Keratinocyte (primary cell): ENCODE measurements at regions not wholly inside any gene's neighbourhood (a gene's known extent, or its start where the extent isn't known, plus 50 kb on each side); places are given as distances from the start of the nearest gene placed in this dataset.

Experiments used
- DNase-seq: peaks from one replicate; pipeline ENCODE4 v3.0.0-alpha.2; 2011; ENCODE audit warnings: low read depth, missing footprints, low spot score
- FAIRE-seq: peaks from 2 replicates; lab custom pipeline; 2011; peaks lifted over from hg19 to GRCh38; lab: Jason Lieb, UNC
- H2AFZ ChIP-seq: 2 replicates; pipeline ENCODE4 v1.6.0; 2012; ENCODE audit warnings: low read length, control low read depth, inconsistent platforms; ENCODE audit not compliant: control insufficient read depth
- H3K27ac ChIP-seq: 2 replicates; pipeline ENCODE4 v1.5.1; 2011; ENCODE audit warnings: low read length; ENCODE audit not compliant: control insufficient read depth, insufficient read depth
- H3K27me3 ChIP-seq: 3 replicates; pipeline ENCODE4 v1.6.0; 2011; ENCODE audit warnings: low read length; ENCODE audit not compliant: control insufficient read depth, insufficient read depth; ENCODE audit errors: extremely low read depth
- H3K36me3 ChIP-seq, 2 experiments: 2 replicates in 1 of 2; 3 replicates in 1 of 2; pipeline ENCODE4 v1.5.1; 2011; ENCODE audit warnings: low read length in 2 of 2, mild to moderate bottlenecking in 1 of 2; ENCODE audit not compliant: control insufficient read depth in 2 of 2, insufficient read depth in 2 of 2; ENCODE audit errors: extremely low read depth in 1 of 2
- H3K4me1 ChIP-seq: 3 replicates; pipeline ENCODE4 v1.5.1; 2011; ENCODE audit warnings: low read length; ENCODE audit not compliant: control insufficient read depth, insufficient read depth; ENCODE audit errors: extremely low read depth
- H3K4me2 ChIP-seq: 3 replicates; pipeline ENCODE4 v1.6.0; 2011; ENCODE audit warnings: low read depth, low read length; ENCODE audit not compliant: control insufficient read depth, insufficient read depth; ENCODE audit errors: extremely low read depth
- H3K4me3 ChIP-seq, 3 experiments: fragments of 200-600 bp in 1 of 3; sonication (generic) in 1 of 3; 2 replicates in 2 of 3; 3 replicates in 1 of 3; pipeline ENCODE4 v1.5.1; 2011 to 2016; ENCODE audit warnings: low read length in 3 of 3, mild to moderate bottlenecking in 3 of 3, control low read depth in 2 of 3, inconsistent platforms in 1 of 3, low read depth in 1 of 3, mixed read lengths in 1 of 3, mixed run types in 1 of 3, moderate library complexity in 1 of 3; ENCODE audit not compliant: control insufficient read depth in 2 of 3, insufficient read depth in 2 of 3; ENCODE audit errors: extremely low read depth in 1 of 3
- H3K79me2 ChIP-seq: 2 replicates; pipeline ENCODE4 v1.6.0; 2012; ENCODE audit warnings: low read length; ENCODE audit not compliant: control insufficient read depth, insufficient read depth
- H3K9ac ChIP-seq: 3 replicates; pipeline ENCODE4 v1.6.0; 2011; ENCODE audit warnings: low read length; ENCODE audit not compliant: control insufficient read depth, insufficient read depth; ENCODE audit errors: extremely low read depth
- H3K9me1 ChIP-seq: 3 replicates; pipeline ENCODE4 v1.6.0; 2011; ENCODE audit warnings: low read length; ENCODE audit not compliant: control insufficient read depth, insufficient read depth; ENCODE audit errors: extremely low read depth
- H3K9me3 ChIP-seq: 2 replicates; pipeline ENCODE4 v1.5.1; 2012; ENCODE audit warnings: low read depth, low read length; ENCODE audit not compliant: control insufficient read depth
- H4K20me1 ChIP-seq: 3 replicates; pipeline ENCODE4 v1.6.0; 2011; ENCODE audit warnings: low read length; ENCODE audit not compliant: control insufficient read depth, insufficient read depth; ENCODE audit errors: extremely low read depth
- CTCF ChIP-seq, 3 experiments: IDR thresholded peaks in 1 of 3; conservative IDR thresholded peaks in 1 of 3; optimal IDR thresholded peaks in 1 of 3; 2 replicates in 2 of 3; 3 replicates in 1 of 3; pipeline versions ENCODE3 to v1.5.1; 2011; ENCODE audit warnings: low read length in 3 of 3, mild to moderate bottlenecking in 3 of 3, moderate library complexity in 2 of 3, control low read depth in 1 of 3, inconsistent platforms in 1 of 3; ENCODE audit not compliant: insufficient read depth in 2 of 3; ENCODE audit errors: extremely low read depth in 1 of 3
- EZH2 ChIP-seq: IDR thresholded peaks from one replicate; pipeline ENCODE4 v1.6.1; 2012; ENCODE audit warnings: inconsistent platforms, mild to moderate bottlenecking, low read length, moderate library complexity
- dilution Hi-C: fragments of 300-500 bp; cut with MboI; formaldehyde crosslinking; loops from one replicate; pipeline ENCODE4 v1.7.0; 2020; ENCODE audit warnings: low sequenced_read_pairs; ENCODE audit not compliant: extremely low pct_ligation_motif_present

DNA sequence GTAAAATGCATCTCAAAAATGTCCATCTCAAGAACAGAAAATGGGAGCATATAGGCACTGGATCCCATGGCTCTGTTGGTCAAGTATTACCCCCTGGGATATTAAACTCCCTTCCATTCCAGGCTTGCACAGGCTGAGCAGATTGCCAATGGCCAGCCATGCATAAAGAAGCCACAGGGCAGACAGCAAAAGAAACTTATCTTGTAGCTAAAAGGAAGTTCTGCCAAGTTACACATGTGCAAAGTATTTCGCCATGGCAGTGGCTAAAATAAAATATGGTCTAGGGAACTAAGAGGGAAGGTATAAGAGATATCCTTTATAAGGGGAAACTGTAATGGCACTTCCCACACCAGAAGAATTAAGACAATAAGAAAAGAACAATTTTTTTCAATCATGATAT, 415.6 kb upstream of the BTBD3 start:
- FAIRE-seq = no peak
- no peak overlapping the region for H3K9ac ChIP-seq
- peaks cover 21% of the 10 kb centered on the region for H3K4me1 ChIP-seq
- no peak overlapping the region for H2AFZ ChIP-seq
- dilution Hi-C loops = no loop called here
- no peaks in the 10 kb centered on the region for H3K9me1 ChIP-seq
- TF ChIP-seq CTCF (optimal IDR thresholded peaks at IDR 0.05 in 1 of 3, IDR thresholded peaks at IDR 0.05 in 1 of 3, conservative IDR thresholded peaks at IDR 0.05 in 1 of 3; ENCODE audit: extremely low read depth in 1 of 3, insufficient read depth in 2 of 3, low read length in 3 of 3) (no peak), EZH2 (no peak)
- DNase-seq = no peak
- no peaks in the 10 kb centered on the region for H3K27me3 ChIP-seq
- no peak overlapping the region for H3K4me3 ChIP-seq
- H3K36me3 ChIP-seq = no peaks in the 10 kb centered on the region
- no peaks in the 10 kb centered on the region for H3K9me3 ChIP-seq
- no peaks in the 10 kb centered on the region for H4K20me1 ChIP-seq
- H3K4me2 ChIP-seq = no peak overlapping the region
- no peak overlapping the region for H3K27ac ChIP-seq
- H3K79me2 ChIP-seq = no peaks in the 10 kb centered on the region

- Histone ChIP-seq H3K27me3 (no peaks in the 10 kb centered on the region), H3K79me2 (no peaks in the 10 kb centered on the region), H3K4me1 (peaks cover 21% of the 10 kb centered on the region), H3K27ac (no peak overlapping the region), H3K4me3 (no peak overlapping the region), H3K36me3 (no peaks in the 10 kb centered on the region), H3K9ac (no peak overlapping the region), H4K20me1 (no peaks in the 10 kb centered on the region), H3K9me3 (no peaks in the 10 kb centered on the region), H2AFZ (no peak overlapping the region), H3K9me1 (no peaks in the 10 kb centered on the region), H3K4me2 (no peak overlapping the region)
- DNase-seq = no peak
- TF ChIP-seq CTCF (optimal IDR thresholded peaks at IDR 0.05 in 1 of 3, IDR thresholded peaks at IDR 0.05 in 1 of 3, conservative IDR thresholded peaks at IDR 0.05 in 1 of 3; ENCODE audit: extremely low read depth in 1 of 3, insufficient read depth in 2 of 3, low read length in 3 of 3) = no peak
- no peak for TF ChIP-seq EZH2
- FAIRE-seq = no peak
- dilution Hi-C loops = no loop called here
Observed at GRCh38 chr20:11502671-11503070, 415.0 kb upstream of the BTBD3 start.
